Keratinocyte (primary cell): ENCODE measurements at regions not wholly inside any gene's neighbourhood (a gene's known extent, or its start where the extent isn't known, plus 50 kb on each side); places are given as distances from the start of the nearest gene placed in this dataset.

Source experiments
- DNase-seq: peaks from one replicate; pipeline ENCODE4 v3.0.0-alpha.2; 2011; ENCODE audit warnings: low read depth, missing footprints, low spot score
- FAIRE-seq: peaks from 2 replicates; lab custom pipeline; 2011; peaks lifted over from hg19 to GRCh38; lab: Jason Lieb, UNC
- H2AFZ ChIP-seq: 2 replicates; pipeline ENCODE4 v1.6.0; 2012; ENCODE audit warnings: low read length, control low read depth, inconsistent platforms; ENCODE audit not compliant: control insufficient read depth
- H3K27ac ChIP-seq: 2 replicates; pipeline ENCODE4 v1.5.1; 2011; ENCODE audit warnings: low read length; ENCODE audit not compliant: control insufficient read depth, insufficient read depth
- H3K27me3 ChIP-seq: 3 replicates; pipeline ENCODE4 v1.6.0; 2011; ENCODE audit warnings: low read length; ENCODE audit not compliant: control insufficient read depth, insufficient read depth; ENCODE audit errors: extremely low read depth
- H3K36me3 ChIP-seq, 2 experiments: 2 replicates in 1 of 2; 3 replicates in 1 of 2; pipeline ENCODE4 v1.5.1; 2011; ENCODE audit warnings: low read length in 2 of 2, mild to moderate bottlenecking in 1 of 2; ENCODE audit not compliant: control insufficient read depth in 2 of 2, insufficient read depth in 2 of 2; ENCODE audit errors: extremely low read depth in 1 of 2
- H3K4me1 ChIP-seq: 3 replicates; pipeline ENCODE4 v1.5.1; 2011; ENCODE audit warnings: low read length; ENCODE audit not compliant: control insufficient read depth, insufficient read depth; ENCODE audit errors: extremely low read depth
- H3K4me2 ChIP-seq: 3 replicates; pipeline ENCODE4 v1.6.0; 2011; ENCODE audit warnings: low read depth, low read length; ENCODE audit not compliant: control insufficient read depth, insufficient read depth; ENCODE audit errors: extremely low read depth
- H3K4me3 ChIP-seq, 3 experiments: fragments of 200-600 bp in 1 of 3; sonication (generic) in 1 of 3; 2 replicates in 2 of 3; 3 replicates in 1 of 3; pipeline ENCODE4 v1.5.1; 2011 to 2016; ENCODE audit warnings: low read length in 3 of 3, mild to moderate bottlenecking in 3 of 3, control low read depth in 2 of 3, inconsistent platforms in 1 of 3, low read depth in 1 of 3, mixed read lengths in 1 of 3, mixed run types in 1 of 3, moderate library complexity in 1 of 3; ENCODE audit not compliant: control insufficient read depth in 2 of 3, insufficient read depth in 2 of 3; ENCODE audit errors: extremely low read depth in 1 of 3
- H3K79me2 ChIP-seq: 2 replicates; pipeline ENCODE4 v1.6.0; 2012; ENCODE audit warnings: low read length; ENCODE audit not compliant: control insufficient read depth, insufficient read depth
- H3K9ac ChIP-seq: 3 replicates; pipeline ENCODE4 v1.6.0; 2011; ENCODE audit warnings: low read length; ENCODE audit not compliant: control insufficient read depth, insufficient read depth; ENCODE audit errors: extremely low read depth
- H3K9me1 ChIP-seq: 3 replicates; pipeline ENCODE4 v1.6.0; 2011; ENCODE audit warnings: low read length; ENCODE audit not compliant: control insufficient read depth, insufficient read depth; ENCODE audit errors: extremely low read depth
- H3K9me3 ChIP-seq: 2 replicates; pipeline ENCODE4 v1.5.1; 2012; ENCODE audit warnings: low read depth, low read length; ENCODE audit not compliant: control insufficient read depth
- H4K20me1 ChIP-seq: 3 replicates; pipeline ENCODE4 v1.6.0; 2011; ENCODE audit warnings: low read length; ENCODE audit not compliant: control insufficient read depth, insufficient read depth; ENCODE audit errors: extremely low read depth
- EZH2 ChIP-seq: IDR thresholded peaks from one replicate; pipeline ENCODE4 v1.6.1; 2012; ENCODE audit warnings: inconsistent platforms, mild to moderate bottlenecking, low read length, moderate library complexity
- dilution Hi-C: fragments of 300-500 bp; cut with MboI; formaldehyde crosslinking; loops from one replicate; pipeline ENCODE4 v1.7.0; 2020; ENCODE audit warnings: low sequenced_read_pairs; ENCODE audit not compliant: extremely low pct_ligation_motif_present
- TF ChIP-seq, protein P1 (sequence below), 3 experiments: IDR thresholded peaks in 1 of 3; conservative IDR thresholded peaks in 1 of 3; optimal IDR thresholded peaks in 1 of 3; 2 replicates in 2 of 3; 3 replicates in 1 of 3; pipeline versions ENCODE3 to v1.5.1; 2011; ENCODE audit warnings: low read length in 3 of 3, mild to moderate bottlenecking in 3 of 3, moderate library complexity in 2 of 3, control low read depth in 1 of 3, inconsistent platforms in 1 of 3; ENCODE audit not compliant: insufficient read depth in 2 of 3; ENCODE audit errors: extremely low read depth in 1 of 3

DNA sequence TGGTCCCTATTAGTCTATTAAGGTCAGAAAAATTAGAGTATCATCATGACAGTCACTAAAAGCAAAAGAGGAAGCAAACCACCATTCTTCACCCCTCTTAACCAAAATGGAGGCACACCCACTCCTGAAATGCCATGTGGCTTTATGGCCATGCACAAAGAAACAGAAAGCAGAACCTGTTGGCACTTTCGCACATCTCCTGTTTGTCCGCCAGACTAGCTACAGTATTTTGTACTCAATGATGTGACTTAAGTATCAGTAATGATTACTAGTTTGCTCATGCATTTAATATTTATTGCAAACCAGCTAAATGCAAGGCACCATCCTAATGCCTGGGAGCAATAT lies 70.2 kb upstream of the GNAO1 start:
- Histone ChIP-seq H3K79me2 (no peaks in the 10 kb centered on the region), H3K4me2 (no peak overlapping the region), H3K4me1 (no peaks in the 10 kb centered on the region), H3K36me3 (no peaks in the 10 kb centered on the region), H3K9me1 (no peaks in the 10 kb centered on the region), H3K9ac (no peak overlapping the region), H2AFZ (no peak overlapping the region), H3K27me3 (no peaks in the 10 kb centered on the region), H3K27ac (no peak overlapping the region), H3K4me3 (no peak overlapping the region), H3K9me3 (no peaks in the 10 kb centered on the region), H4K20me1 (no peaks in the 10 kb centered on the region)
- dilution Hi-C loops: no loop called here
- DNase-seq: no peak
- no peak for FAIRE-seq
- no peak for TF ChIP-seq EZH2
- TF ChIP-seq, protein P1, sequence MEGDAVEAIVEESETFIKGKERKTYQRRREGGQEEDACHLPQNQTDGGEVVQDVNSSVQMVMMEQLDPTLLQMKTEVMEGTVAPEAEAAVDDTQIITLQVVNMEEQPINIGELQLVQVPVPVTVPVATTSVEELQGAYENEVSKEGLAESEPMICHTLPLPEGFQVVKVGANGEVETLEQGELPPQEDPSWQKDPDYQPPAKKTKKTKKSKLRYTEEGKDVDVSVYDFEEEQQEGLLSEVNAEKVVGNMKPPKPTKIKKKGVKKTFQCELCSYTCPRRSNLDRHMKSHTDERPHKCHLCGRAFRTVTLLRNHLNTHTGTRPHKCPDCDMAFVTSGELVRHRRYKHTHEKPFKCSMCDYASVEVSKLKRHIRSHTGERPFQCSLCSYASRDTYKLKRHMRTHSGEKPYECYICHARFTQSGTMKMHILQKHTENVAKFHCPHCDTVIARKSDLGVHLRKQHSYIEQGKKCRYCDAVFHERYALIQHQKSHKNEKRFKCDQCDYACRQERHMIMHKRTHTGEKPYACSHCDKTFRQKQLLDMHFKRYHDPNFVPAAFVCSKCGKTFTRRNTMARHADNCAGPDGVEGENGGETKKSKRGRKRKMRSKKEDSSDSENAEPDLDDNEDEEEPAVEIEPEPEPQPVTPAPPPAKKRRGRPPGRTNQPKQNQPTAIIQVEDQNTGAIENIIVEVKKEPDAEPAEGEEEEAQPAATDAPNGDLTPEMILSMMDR (optimal IDR thresholded peaks at IDR 0.05 in 1 of 3, IDR thresholded peaks at IDR 0.05 in 1 of 3, conservative IDR thresholded peaks at IDR 0.05 in 1 of 3; ENCODE audit: extremely low read depth in 1 of 3, insufficient read depth in 2 of 3, low read length in 3 of 3): no peak

DNA sequence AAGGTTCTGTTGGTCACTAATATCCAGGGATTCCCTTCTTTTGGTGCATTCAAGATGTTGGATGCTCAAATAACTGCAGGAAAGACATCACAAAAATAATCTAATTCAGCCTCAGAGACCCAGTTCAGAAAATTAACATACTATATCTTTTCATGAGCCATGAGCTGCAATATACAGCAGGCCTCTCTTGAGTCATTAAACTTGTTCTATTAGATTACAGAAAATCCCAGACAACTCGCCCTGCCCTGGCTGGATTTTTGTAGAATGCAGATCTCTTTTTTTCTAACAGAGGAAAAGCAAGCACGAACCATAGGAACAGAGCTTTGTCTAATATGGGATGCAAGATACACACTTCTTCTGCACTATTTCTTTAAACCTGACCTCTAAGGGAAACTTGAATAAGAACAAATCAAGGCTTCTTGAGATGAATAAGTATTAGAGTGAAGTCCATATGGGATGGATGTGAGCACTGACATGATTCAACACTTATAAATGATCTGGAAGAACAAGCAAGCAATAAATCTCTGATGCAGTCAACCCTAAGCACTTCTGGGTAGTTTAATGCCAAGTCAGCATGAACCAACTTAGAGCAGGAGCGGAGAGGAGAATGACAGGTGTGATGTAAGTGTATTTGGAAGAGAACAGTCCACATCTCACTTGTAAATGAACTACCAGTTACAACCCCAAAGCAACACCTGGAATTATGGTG lies 70.7 kb upstream of the GNAO1 start:
- Histone ChIP-seq H3K27me3 (no peaks in the 10 kb centered on the region), H3K9ac (no peak overlapping the region), H3K4me3 (no peak overlapping the region), H3K9me3 (no peaks in the 10 kb centered on the region), H2AFZ (no peak overlapping the region), H3K9me1 (no peaks in the 10 kb centered on the region), H3K4me1 (no peaks in the 10 kb centered on the region), H3K79me2 (no peaks in the 10 kb centered on the region), H3K27ac (no peak overlapping the region), H3K4me2 (no peak overlapping the region), H4K20me1 (no peaks in the 10 kb centered on the region), H3K36me3 (no peaks in the 10 kb centered on the region)
- TF ChIP-seq EZH2: no peak
- TF ChIP-seq, protein P1 (optimal IDR thresholded peaks at IDR 0.05 in 1 of 3, IDR thresholded peaks at IDR 0.05 in 1 of 3, conservative IDR thresholded peaks at IDR 0.05 in 1 of 3; ENCODE audit: extremely low read depth in 1 of 3, insufficient read depth in 2 of 3, low read length in 3 of 3): no peak
- no peak for DNase-seq
- dilution Hi-C loops: no loop called here
- FAIRE-seq: no peak
